Left ventricle myocardium inferior (tissue), 1 donor: ENCODE measurements at regions not wholly inside any gene's neighbourhood (a gene's known extent, or its start where the extent isn't known, plus 50 kb on each side); places are given as distances from the start of the nearest gene placed in this dataset.
"Not testable (repeated sequence)": the region's sequence is repeated elsewhere in the genome, so short reads cannot be mapped to it uniquely, and the experiment has no call there.

Source experiments
- DNase-seq: peaks from one replicate; pipeline ENCODE4 v3.0.0-alpha.2; 2020
- H3K27ac ChIP-seq: fragments of 200-600 bp; replicated peaks from 2 replicates; pipeline ENCODE4 v1.8.0; 2021
- H3K27me3 ChIP-seq: fragments of 200-600 bp; 2 replicates; pipeline ENCODE4 v1.8.0; 2021; ENCODE audit warnings: low read depth
- H3K36me3 ChIP-seq: fragments of 200-600 bp; 2 replicates; pipeline ENCODE4 v1.8.0; 2021
- H3K4me1 ChIP-seq: fragments of 200-600 bp; 2 replicates; pipeline ENCODE4 v1.8.0; 2021
- H3K4me3 ChIP-seq: fragments of 200-600 bp; 2 replicates; pipeline ENCODE4 v1.8.0; 2021; ENCODE audit warnings: mild to moderate bottlenecking, moderate library complexity
- H3K9me3 ChIP-seq: fragments of 200-600 bp; replicated peaks from 2 replicates; pipeline ENCODE4 v1.8.0; 2021
- CTCF ChIP-seq: fragments of 200-600 bp; IDR thresholded peaks from 2 replicates; pipeline ENCODE4 v1.8.0; 2021; ENCODE audit warnings: antibody characterized with exemption, mild to moderate bottlenecking, borderline replicate concordance
- intact Hi-C: fragments of 100-400 bp; cut with micrococcal nuclease; formaldehyde crosslinking; loops from one replicate; pipeline ENCODE4 v1.11.0; 2022
- donor health status: DM: no; HTN: yes; CAD: no; lungs with severe emphysema.

- no peaks in the 10 kb centered on the region for H3K36me3 ChIP-seq
- no peak overlapping the region for H3K4me3 ChIP-seq
- no peaks in the 10 kb centered on the region for H3K4me1 ChIP-seq
- no peak for TF ChIP-seq CTCF
- no peak for DNase-seq
- no peak overlapping the region for H3K27ac ChIP-seq
- intact Hi-C loops: no loop called here
- no peaks in the 10 kb centered on the region for H3K27me3 ChIP-seq
- no peaks in the 10 kb centered on the region for H3K9me3 ChIP-seq
Observed at GRCh38 chr5:108562205-108562454, 180.2 kb upstream of the FBXL17 start.

- intact Hi-C loops: no loop called here
- TF ChIP-seq CTCF: no peak
- Histone ChIP-seq H3K9me3 (no peaks in the 10 kb centered on the region), H3K27ac (no peak overlapping the region), H3K27me3 (no peaks in the 10 kb centered on the region), H3K36me3 (no peaks in the 10 kb centered on the region), H3K4me1 (no peaks in the 10 kb centered on the region), H3K4me3 (no peak overlapping the region)
- no peak for DNase-seq
Observed at GRCh38 chr5:108561416-108562204, 179.7 kb upstream of the FBXL17 start.

GRCh38 chr5:108560581-108560980, 178.7 kb upstream of the FBXL17 start:
- H3K36me3 ChIP-seq: no peaks in the 10 kb centered on the region
- H3K4me3 ChIP-seq: no peak overlapping the region
- H3K27ac ChIP-seq: peak overlapping the region; percentile 68
- H3K4me1 ChIP-seq: no peaks in the 10 kb centered on the region
- no peaks in the 10 kb centered on the region for H3K9me3 ChIP-seq
- DNase-seq: peak; percentile 41
- TF ChIP-seq CTCF: no peak
- no peaks in the 10 kb centered on the region for H3K27me3 ChIP-seq
- intact Hi-C loops: no loop called here

- H3K27ac ChIP-seq: no peak overlapping the region
- no peak overlapping the region for H3K4me3 ChIP-seq
- H3K27me3 ChIP-seq: no peaks in the 10 kb centered on the region
- no peak for TF ChIP-seq CTCF
- no peaks in the 10 kb centered on the region for H3K36me3 ChIP-seq
- intact Hi-C loops: no loop called here
- no peaks in the 10 kb centered on the region for H3K4me1 ChIP-seq
- no peaks in the 10 kb centered on the region for H3K9me3 ChIP-seq
- DNase-seq: no peak
Observed at GRCh38 chr5:108560166-108560565, 178.3 kb upstream of the FBXL17 start.

- H3K4me3 ChIP-seq, H3K27ac ChIP-seq, H3K36me3 ChIP-seq, intact Hi-C loops, H3K4me1 ChIP-seq, DNase-seq, H3K27me3 ChIP-seq, H3K9me3 ChIP-seq: not testable (repeated sequence)
Observed at GRCh38 chr5:108558840-108559239, 176.9 kb upstream of the FBXL17 start.

- intact Hi-C loops, H3K4me1 ChIP-seq, H3K27me3 ChIP-seq, H3K36me3 ChIP-seq, H3K27ac ChIP-seq, H3K9me3 ChIP-seq, H3K4me3 ChIP-seq, DNase-seq: not testable (repeated sequence)
Observed at GRCh38 chr5:108558142-108558541, 176.2 kb upstream of the FBXL17 start.

- intact Hi-C loops: no loop called here
- Histone ChIP-seq H3K27me3 (no peaks in the 10 kb centered on the region), H3K36me3 (no peaks in the 10 kb centered on the region), H3K4me1 (no peaks in the 10 kb centered on the region), H3K27ac (no peak overlapping the region), H3K9me3 (no peaks in the 10 kb centered on the region), H3K4me3 (no peak overlapping the region)
- TF ChIP-seq CTCF: no peak
- DNase-seq: no peak
Observed at GRCh38 chr5:108557686-108558085, 175.8 kb upstream of the FBXL17 start.
